ENCODE measurements at regions not wholly inside any gene's neighbourhood (a gene's known extent, or its start where the extent isn't known, plus 50 kb on each side); places are given as distances from the start of the nearest gene placed in this dataset.

DNA sequence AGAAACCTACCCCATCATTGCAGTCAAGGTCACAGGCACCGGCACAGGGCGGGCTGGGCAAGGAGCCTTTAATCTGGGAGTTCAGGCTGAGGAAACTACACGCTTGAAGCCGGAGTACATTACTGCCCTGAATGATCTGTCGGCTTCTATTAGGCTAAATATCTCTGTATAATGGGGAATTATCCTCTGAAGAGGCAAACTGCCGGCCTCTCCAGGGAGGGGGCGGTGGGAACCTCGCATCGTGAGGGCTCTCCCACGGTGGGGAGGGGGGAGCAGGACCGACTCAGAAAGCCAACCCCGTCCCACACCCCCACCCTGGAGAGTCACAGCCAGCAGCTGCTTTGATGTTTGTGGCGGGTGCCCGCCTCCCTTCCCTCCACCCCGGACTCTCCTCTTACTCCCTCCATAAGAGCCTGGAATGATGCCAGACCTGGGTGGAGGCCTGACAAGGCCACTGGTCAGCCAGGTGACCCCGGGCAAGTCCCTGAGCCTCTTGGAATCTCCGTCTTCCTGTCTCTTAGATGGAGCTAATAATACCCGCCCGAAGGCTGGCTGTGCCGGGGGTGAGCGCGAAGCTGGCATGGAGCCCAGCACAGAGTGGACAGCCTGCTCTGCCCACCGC, 63.4 kb upstream of the LINGO1 start:
- Histone ChIP-seq H3K9me3 (ENCODE audit: insufficient read depth in 2 of 2, low read depth in 1 of 2, low read length in 1 of 2) (no peaks in the 10 kb centered on the region), H3K4me1 (replicated peaks in 1 of 4; ENCODE audit: control insufficient read depth in 3 of 4, insufficient read depth in 4 of 4, low read length in 3 of 4) (peaks cover 0 to 8% (median 1%) of the 10 kb centered on the region in 4 experiments; a peak in 2 of 7 replicates), H3K23me2 (ENCODE audit: low read depth, low read length) (peaks cover 6% of the 10 kb centered on the region), H3K9ac (replicated peaks in 1 of 4; ENCODE audit: extremely low read depth in 1 of 4, low read depth in 3 of 4, low read length in 3 of 4) (no peak overlapping the region), H3K18ac (ENCODE audit: extremely low read depth, low read length) (no peak overlapping the region), H2AK5ac (ENCODE audit: low read depth, low read length) (no peak overlapping the region), H3K23ac (ENCODE audit: insufficient read length) (no peak overlapping the region), H3K36me3 (ENCODE audit: control insufficient read depth in 2 of 4, insufficient read depth in 4 of 4, low read length in 3 of 4) (no peaks in the 10 kb centered on the region; a peak in 1 of 8 replicates), H3K27ac (ENCODE audit: low read depth, low read length) (no peak overlapping the region), H2BK120ac (replicated peaks; ENCODE audit: low read depth, low read length) (no peak overlapping the region), H2BK20ac (ENCODE audit: low read length) (no peak overlapping the region), H3K56ac (replicated peaks; ENCODE audit: insufficient read length, low read depth, low read length) (no peak overlapping the region), H3K79me1 (ENCODE audit: low read depth, low read length) (no peaks in the 10 kb centered on the region), H4K20me1 (replicated peaks in 1 of 2; ENCODE audit: control insufficient read depth in 1 of 2, insufficient read depth in 2 of 2, low read length in 2 of 2) (peaks cover 0 to 5% of the 10 kb centered on the region in 2 experiments), H4K8ac (ENCODE audit: extremely low read depth, insufficient read depth, low read length) (no peak overlapping the region), H3K4ac (replicated peaks; ENCODE audit: insufficient read length, low read depth, low read length) (no peak overlapping the region), H3K4me3 (ENCODE audit: extremely low read depth in 1 of 4, insufficient read depth in 2 of 4, low read depth in 3 of 4, low read length in 4 of 4) (no peak overlapping the region), H4K91ac (replicated peaks; ENCODE audit: insufficient read length, low read length) (no peak overlapping the region), H2BK5ac (ENCODE audit: low read depth, low read length) (no peak overlapping the region), H3K4me2 (ENCODE audit: insufficient read depth in 1 of 2, low read depth in 2 of 2, low read length in 2 of 2) (no peak overlapping the region), H4K5ac (ENCODE audit: insufficient read length, low read depth, low read length) (no peak overlapping the region), H2BK15ac (ENCODE audit: low read length) (no peak overlapping the region), H2AFZ (ENCODE audit: low read length) (no peak overlapping the region), H3K14ac (ENCODE audit: insufficient read length) (no peak overlapping the region), H3K27me3 (replicated peaks in 1 of 4; ENCODE audit: control insufficient read depth in 3 of 4, extremely low read depth in 1 of 4, insufficient read depth in 3 of 4, low read length in 3 of 4) (no peaks in the 10 kb centered on the region), H2BK12ac (ENCODE audit: low read depth, low read length) (no peak overlapping the region), H3K79me2 (ENCODE audit: control insufficient read depth in 1 of 2, insufficient read depth in 2 of 2, low read length in 2 of 2) (peaks cover 0 to 3% of the 10 kb centered on the region in 2 experiments; a peak in 1 of 4 replicates)
- ChIA-PET CTCF (ENCODE audit: partially characterized antibody) (interaction anchor here (0.6 to 2.2 kb wide), 6 partner anchors 22 to 179 kb away, joined by 3 to 9 read pairs (median 4); no protein-coding TSS in a partner anchor), POLR2A (ENCODE audit: partially characterized antibody) (no interaction called here)
- WGBS, 2 experiments (ENCODE audit: extremely low coverage in 1 of 2, insufficient coverage in 1 of 2, insufficient read length in 1 of 2, insufficient replicate concordance in 2 of 2, low coverage in 1 of 2, low lambda C conversion rate in 2 of 2, missing lambda C conversion rate in 1 of 2), result 89% methylated on average over 7 of the region's 23 CpGs; no CpG with 5 or more reads in 1 of the 2 experiments
- DNase-seq (ENCODE audit: low read depth in 1 of 2, low spot score in 2 of 2) (no peak), FAIRE-seq (no peak)
- TF ChIP-seq GABPA (IDR thresholded peaks at IDR 0.05; ENCODE audit: borderline replicate concordance, insufficient read depth, low read length), result no peak
- no peak for TF ChIP-seq TAF1 (IDR thresholded peaks at IDR 0.05; ENCODE audit: low read depth, low read length)
- TF ChIP-seq, protein P1, sequence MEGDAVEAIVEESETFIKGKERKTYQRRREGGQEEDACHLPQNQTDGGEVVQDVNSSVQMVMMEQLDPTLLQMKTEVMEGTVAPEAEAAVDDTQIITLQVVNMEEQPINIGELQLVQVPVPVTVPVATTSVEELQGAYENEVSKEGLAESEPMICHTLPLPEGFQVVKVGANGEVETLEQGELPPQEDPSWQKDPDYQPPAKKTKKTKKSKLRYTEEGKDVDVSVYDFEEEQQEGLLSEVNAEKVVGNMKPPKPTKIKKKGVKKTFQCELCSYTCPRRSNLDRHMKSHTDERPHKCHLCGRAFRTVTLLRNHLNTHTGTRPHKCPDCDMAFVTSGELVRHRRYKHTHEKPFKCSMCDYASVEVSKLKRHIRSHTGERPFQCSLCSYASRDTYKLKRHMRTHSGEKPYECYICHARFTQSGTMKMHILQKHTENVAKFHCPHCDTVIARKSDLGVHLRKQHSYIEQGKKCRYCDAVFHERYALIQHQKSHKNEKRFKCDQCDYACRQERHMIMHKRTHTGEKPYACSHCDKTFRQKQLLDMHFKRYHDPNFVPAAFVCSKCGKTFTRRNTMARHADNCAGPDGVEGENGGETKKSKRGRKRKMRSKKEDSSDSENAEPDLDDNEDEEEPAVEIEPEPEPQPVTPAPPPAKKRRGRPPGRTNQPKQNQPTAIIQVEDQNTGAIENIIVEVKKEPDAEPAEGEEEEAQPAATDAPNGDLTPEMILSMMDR (IDR thresholded peaks at IDR 0.05; ENCODE audit: control extremely low read depth in 1 of 3, insufficient read depth in 1 of 3, low read depth in 1 of 3, low read length in 3 of 3), result no peak
- TF ChIP-seq TBP (IDR thresholded peaks at IDR 0.05; ENCODE audit: low read depth, low read length), result no peak
- no peak for TF ChIP-seq POU5F1 (IDR thresholded peaks at IDR 0.05; ENCODE audit: low read depth, low read length)
- no peak for TF ChIP-seq KDM4A (IDR thresholded peaks at IDR 0.05; ENCODE audit: low read depth, low read length, severe bottlenecking)
- no peak for TF ChIP-seq POLR2A (IDR thresholded peaks at IDR 0.05; ENCODE audit: control extremely low read depth in 1 of 2, low read depth in 2 of 2, low read length in 2 of 2)
- no peak for TF ChIP-seq RBBP5 (IDR thresholded peaks at IDR 0.05; ENCODE audit: borderline replicate concordance, low read depth, low read length)
- no peak for TF ChIP-seq JUN (IDR thresholded peaks at IDR 0.05; ENCODE audit: low read depth, low read length)
- no peak for TF ChIP-seq RXRA (IDR thresholded peaks at IDR 0.05; ENCODE audit: insufficient read depth, low read depth, low read length)

All from H1 (cell line).